Parathyroid adenoma (tissue), 2 donors: ENCODE measurements at regions not wholly inside any gene's neighbourhood (a gene's known extent, or its start where the extent isn't known, plus 50 kb on each side); places are given as distances from the start of the nearest gene placed in this dataset.

ENCODE experiments used
- H2AFZ ChIP-seq: fragments of 300-600 bp; sonication (generic); one replicate; pipeline ENCODE4 v1.7.0; 2017; ENCODE audit warnings: antibody characterized with exemption, mild to moderate bottlenecking
- H3K27ac ChIP-seq: fragments of 300-600 bp; sonication (generic); one replicate; pipeline ENCODE4 v1.7.0; 2017
- H3K27me3 ChIP-seq: fragments of 300-600 bp; sonication (generic); one replicate; pipeline ENCODE4 v1.7.0; 2017; ENCODE audit warnings: low read length; ENCODE audit not compliant: control insufficient read depth, insufficient read depth
- H3K36me3 ChIP-seq: fragments of 300-600 bp; sonication (generic); one replicate; pipeline ENCODE4 v1.7.0; 2017; ENCODE audit warnings: low read length; ENCODE audit not compliant: control insufficient read depth, insufficient read depth
- H3K4me1 ChIP-seq: fragments of 300-600 bp; sonication (generic); one replicate; pipeline ENCODE4 v1.7.0; 2017; ENCODE audit warnings: control low read depth
- H3K4me2 ChIP-seq: fragments of 300-600 bp; sonication (generic); one replicate; pipeline ENCODE4 v1.7.0; 2017; ENCODE audit warnings: low read length
- H3K4me3 ChIP-seq: fragments of 300-600 bp; sonication (generic); one replicate; pipeline ENCODE4 v1.7.0; 2017; ENCODE audit warnings: low read depth, low read length
- H3K79me2 ChIP-seq: fragments of 300-600 bp; sonication (generic); one replicate; pipeline ENCODE4 v1.7.0; 2017; ENCODE audit warnings: control low read depth
- H3K9ac ChIP-seq: fragments of 300-600 bp; sonication (generic); one replicate; pipeline ENCODE4 v1.7.0; 2017; ENCODE audit warnings: mild to moderate bottlenecking
- H3K9me3 ChIP-seq: fragments of 300-600 bp; sonication (generic); one replicate; pipeline ENCODE4 v1.7.0; 2017; ENCODE audit warnings: low read length; ENCODE audit not compliant: control insufficient read depth
- TF ChIP-seq, protein P1 (sequence below): fragments of 300-600 bp; sonication (generic); IDR thresholded peaks from one replicate; pipeline ENCODE4 v1.7.0; 2017; ENCODE audit warnings: antibody characterized with exemption, mild to moderate bottlenecking
- donor health status: primary hyperparathyroidism.

DNA sequence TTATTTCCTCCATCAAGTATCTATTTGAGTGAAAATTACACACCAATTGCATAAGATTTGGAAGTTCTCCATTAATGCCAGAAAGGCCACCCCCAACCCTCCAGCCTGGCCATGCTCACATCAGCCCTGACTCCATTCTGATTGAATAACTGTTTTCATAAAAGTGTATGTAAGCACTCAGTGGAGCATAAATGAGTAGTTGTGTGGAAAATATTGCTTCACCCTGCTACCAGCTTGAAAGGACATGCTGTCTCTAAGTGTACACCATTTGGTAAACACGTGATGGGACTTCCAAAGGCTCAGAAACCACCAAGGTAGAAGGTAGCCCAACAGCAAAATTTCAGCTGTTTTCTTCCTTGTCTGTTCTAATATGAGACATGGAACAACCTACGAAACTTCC, 393.8 kb downstream of the ZNF385D start:
- H2AFZ ChIP-seq = no peak overlapping the region
- H3K9me3 ChIP-seq = no peaks in the 10 kb centered on the region
- TF ChIP-seq, protein P1, sequence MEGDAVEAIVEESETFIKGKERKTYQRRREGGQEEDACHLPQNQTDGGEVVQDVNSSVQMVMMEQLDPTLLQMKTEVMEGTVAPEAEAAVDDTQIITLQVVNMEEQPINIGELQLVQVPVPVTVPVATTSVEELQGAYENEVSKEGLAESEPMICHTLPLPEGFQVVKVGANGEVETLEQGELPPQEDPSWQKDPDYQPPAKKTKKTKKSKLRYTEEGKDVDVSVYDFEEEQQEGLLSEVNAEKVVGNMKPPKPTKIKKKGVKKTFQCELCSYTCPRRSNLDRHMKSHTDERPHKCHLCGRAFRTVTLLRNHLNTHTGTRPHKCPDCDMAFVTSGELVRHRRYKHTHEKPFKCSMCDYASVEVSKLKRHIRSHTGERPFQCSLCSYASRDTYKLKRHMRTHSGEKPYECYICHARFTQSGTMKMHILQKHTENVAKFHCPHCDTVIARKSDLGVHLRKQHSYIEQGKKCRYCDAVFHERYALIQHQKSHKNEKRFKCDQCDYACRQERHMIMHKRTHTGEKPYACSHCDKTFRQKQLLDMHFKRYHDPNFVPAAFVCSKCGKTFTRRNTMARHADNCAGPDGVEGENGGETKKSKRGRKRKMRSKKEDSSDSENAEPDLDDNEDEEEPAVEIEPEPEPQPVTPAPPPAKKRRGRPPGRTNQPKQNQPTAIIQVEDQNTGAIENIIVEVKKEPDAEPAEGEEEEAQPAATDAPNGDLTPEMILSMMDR = no peak

DNA sequence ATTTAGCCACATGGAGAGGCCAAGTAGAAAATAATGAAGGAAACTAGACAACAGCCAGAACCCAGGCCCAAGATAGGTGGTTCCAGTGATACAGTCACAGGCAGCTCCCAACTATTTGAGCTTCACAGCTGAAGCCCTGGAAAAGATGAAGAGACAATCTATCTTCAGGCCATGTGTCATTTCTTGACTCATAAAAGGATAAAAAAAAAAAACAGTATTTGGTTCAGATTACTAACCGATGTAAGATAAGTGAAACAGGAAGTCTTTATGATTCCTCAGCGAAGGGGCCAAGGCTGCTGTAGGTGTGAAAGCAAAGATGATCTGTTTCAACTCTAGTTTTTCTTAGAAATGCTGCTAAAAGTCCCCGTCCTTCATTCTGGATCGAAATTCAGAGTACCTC, 394.6 kb downstream of the ZNF385D start:
- Histone ChIP-seq H3K9me3 (no peaks in the 10 kb centered on the region), H3K27me3 (no peaks in the 10 kb centered on the region), H2AFZ (no peak overlapping the region), H3K27ac (no peak overlapping the region), H3K4me2 (no peak overlapping the region), H3K79me2 (no peaks in the 10 kb centered on the region), H3K9ac (no peak overlapping the region), H3K36me3 (no peaks in the 10 kb centered on the region), H3K4me3 (no peak overlapping the region), H3K4me1 (no peaks in the 10 kb centered on the region)
- TF ChIP-seq, protein P1 = no peak

More for the DNA sequence above, 393.8 kb downstream of the ZNF385D start:
- H3K4me2 ChIP-seq = no peak overlapping the region
- no peaks in the 10 kb centered on the region for H3K27me3 ChIP-seq
- no peak overlapping the region for H3K27ac ChIP-seq
- no peak overlapping the region for H3K4me3 ChIP-seq
- H3K9ac ChIP-seq = no peak overlapping the region
- H3K36me3 ChIP-seq = no peaks in the 10 kb centered on the region
- no peaks in the 10 kb centered on the region for H3K79me2 ChIP-seq
- H3K4me1 ChIP-seq = no peaks in the 10 kb centered on the region

DNA sequence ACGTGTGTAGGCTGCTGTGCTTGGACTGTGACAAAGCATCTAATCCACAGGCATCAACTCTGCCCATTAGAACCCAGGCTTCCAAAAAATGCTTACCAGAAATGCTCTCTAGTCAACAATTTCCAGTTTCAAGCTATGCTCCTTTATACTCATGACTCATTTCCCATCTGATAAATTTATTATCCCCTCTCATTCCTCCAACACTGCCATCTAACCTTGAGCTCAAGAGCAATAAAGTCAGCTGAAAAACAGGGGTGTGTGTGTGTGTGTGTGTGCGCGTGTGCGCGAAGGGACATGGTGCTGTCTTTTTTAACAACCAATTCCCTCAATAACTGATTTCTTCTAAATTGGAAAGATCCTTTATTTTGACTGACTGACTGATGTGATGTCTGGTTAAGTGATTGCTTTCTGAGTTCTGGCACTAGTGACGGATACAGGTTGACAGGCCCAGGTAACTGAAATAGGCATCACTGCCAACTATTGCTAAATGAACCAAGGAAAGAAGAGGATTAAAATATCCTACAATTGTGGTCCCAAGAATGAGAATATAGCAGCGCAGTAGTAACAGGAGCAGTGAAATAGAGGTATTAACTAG, 405.5 kb downstream of the ZNF385D start:
- Histone ChIP-seq H3K9me3 (no peaks in the 10 kb centered on the region), H3K4me2 (no peak overlapping the region), H3K36me3 (no peaks in the 10 kb centered on the region), H3K27me3 (no peaks in the 10 kb centered on the region), H3K79me2 (no peaks in the 10 kb centered on the region), H3K9ac (no peak overlapping the region), H3K4me3 (no peak overlapping the region), H2AFZ (no peak overlapping the region), H3K4me1 (no peaks in the 10 kb centered on the region), H3K27ac (no peak overlapping the region)
- TF ChIP-seq, protein P1 = no peak

DNA sequence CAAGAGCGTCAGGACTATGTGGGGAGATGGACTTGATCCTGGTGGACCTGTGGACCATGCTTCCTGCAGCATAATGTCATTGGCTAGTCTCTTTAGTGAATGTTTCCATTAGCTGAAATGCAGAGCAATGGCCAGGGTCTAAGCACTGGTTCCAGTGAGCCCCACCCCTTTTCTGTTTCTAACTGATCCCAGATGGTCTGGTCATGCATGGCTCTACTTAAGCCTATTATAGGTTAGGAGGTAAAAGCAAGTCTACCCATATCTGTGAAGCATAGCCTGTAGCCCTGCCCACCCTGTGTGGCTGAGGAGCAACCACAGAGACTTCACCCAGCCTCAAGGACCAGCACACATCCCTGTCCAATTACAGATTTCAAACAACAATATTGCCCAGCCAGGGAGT, 419.2 kb downstream of the ZNF385D start:
- H3K27ac ChIP-seq = no peak overlapping the region
- no peaks in the 10 kb centered on the region for H3K27me3 ChIP-seq
- no peaks in the 10 kb centered on the region for H3K9me3 ChIP-seq
- no peaks in the 10 kb centered on the region for H3K36me3 ChIP-seq
- no peak overlapping the region for H3K4me3 ChIP-seq
- H3K9ac ChIP-seq = no peak overlapping the region
- no peak overlapping the region for H3K4me2 ChIP-seq
- H3K79me2 ChIP-seq = no peaks in the 10 kb centered on the region
- no peak overlapping the region for H2AFZ ChIP-seq
- H3K4me1 ChIP-seq = no peaks in the 10 kb centered on the region
- TF ChIP-seq, protein P1 = no peak

DNA sequence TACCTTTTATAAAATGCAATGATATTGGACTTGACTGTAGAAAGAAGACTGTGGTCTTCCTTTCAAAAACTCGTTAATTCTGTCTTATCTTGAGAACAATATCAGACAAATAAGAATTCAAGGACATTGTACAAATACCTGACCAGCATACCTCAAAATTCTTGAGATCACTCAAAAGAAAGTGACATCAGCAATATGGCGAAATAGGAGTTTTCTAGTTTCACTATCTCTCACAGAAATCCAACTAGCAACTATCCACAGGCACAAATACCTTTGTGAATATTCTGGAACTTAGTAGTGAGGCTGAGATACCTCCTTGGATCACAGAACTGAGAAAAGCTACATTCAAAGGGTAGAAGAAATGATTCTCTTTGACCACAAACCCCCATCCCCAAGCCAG, 419.7 kb downstream of the ZNF385D start:
- Histone ChIP-seq H2AFZ (no peak overlapping the region), H3K36me3 (no peaks in the 10 kb centered on the region), H3K27me3 (no peaks in the 10 kb centered on the region), H3K9ac (no peak overlapping the region), H3K4me2 (no peak overlapping the region), H3K4me1 (no peaks in the 10 kb centered on the region), H3K79me2 (no peaks in the 10 kb centered on the region), H3K27ac (no peak overlapping the region), H3K9me3 (no peaks in the 10 kb centered on the region), H3K4me3 (no peak overlapping the region)
- TF ChIP-seq, protein P1 = no peak
